ENCODE measurements at regions not wholly inside any gene's neighbourhood (a gene's known extent, or its start where the extent isn't known, plus 50 kb on each side); places are given as distances from the start of the nearest gene placed in this dataset.
"Not testable (repeated sequence)": the region's sequence is repeated elsewhere in the genome, so short reads cannot be mapped to it uniquely, and the experiment has no call there.

GRCh38 chr2:209070262-209070661 is 353.6 kb upstream of the MAP2 start:
- DNase-seq (ENCODE audit: low read depth), result no peak

GRCh38 chr2:209073151-209073550 is 350.7 kb upstream of the MAP2 start:
- DNase-seq (ENCODE audit: low read depth), result no peak

GRCh38 chr2:209074711-209075110 is 349.1 kb upstream of the MAP2 start:
- DNase-seq (ENCODE audit: low read depth), result no peak

- DNase-seq (ENCODE audit: low read depth), result no peak
These were observed 347.7 kb upstream of the MAP2 start for GRCh38 chr2:209076151-209076550.

- no peak for DNase-seq (ENCODE audit: low read depth)
These were observed 337.1 kb upstream of the MAP2 start for GRCh38 chr2:209086761-209087160.

GRCh38 chr2:209091056-209091455 is 332.8 kb upstream of the MAP2 start:
- DNase-seq (ENCODE audit: low read depth), result no peak

- DNase-seq (ENCODE audit: low read depth), result no peak
These were observed 329.6 kb upstream of the MAP2 start for GRCh38 chr2:209094221-209094620.

GRCh38 chr2:209095432-209095831 is 328.4 kb upstream of the MAP2 start:
- no peak for DNase-seq (ENCODE audit: low read depth)

GRCh38 chr2:209097168-209097567 is 326.7 kb upstream of the MAP2 start:
- DNase-seq (ENCODE audit: low read depth), result no peak

GRCh38 chr2:209102319-209102718 is 321.5 kb upstream of the MAP2 start:
- no peak for DNase-seq (ENCODE audit: low read depth)

GRCh38 chr2:209113026-209113425 is 310.8 kb upstream of the MAP2 start:
- DNase-seq (ENCODE audit: low read depth), result no peak

GRCh38 chr2:209114588-209115240 is 309.1 kb upstream of the MAP2 start:
- no peak for DNase-seq (ENCODE audit: low read depth)

- no peak for DNase-seq (ENCODE audit: low read depth)
These were observed 302.2 kb upstream of the MAP2 start for GRCh38 chr2:209121691-209122090.

GRCh38 chr2:209125291-209125690 is 298.6 kb upstream of the MAP2 start:
- DNase-seq (ENCODE audit: low read depth), result no peak

- DNase-seq (ENCODE audit: low read depth), result no peak
These were observed 285.8 kb upstream of the MAP2 start for GRCh38 chr2:209138079-209138478.

- no peak for DNase-seq (ENCODE audit: low read depth)
These were observed 282.7 kb upstream of the MAP2 start for GRCh38 chr2:209141142-209141541.

GRCh38 chr2:209141818-209142217 is 282.0 kb upstream of the MAP2 start:
- DNase-seq (ENCODE audit: low read depth), result no peak

GRCh38 chr2:209145220-209145691 is 278.6 kb upstream of the MAP2 start:
- not testable (repeated sequence) for DNase-seq (ENCODE audit: low read depth)

- no peak for DNase-seq (ENCODE audit: low read depth)
These were observed 277.7 kb upstream of the MAP2 start for GRCh38 chr2:209145941-209146681.

- DNase-seq (ENCODE audit: low read depth), result no peak
These were observed 277.0 kb upstream of the MAP2 start for GRCh38 chr2:209146682-209147320.

- DNase-seq (ENCODE audit: low read depth), result no peak
These were observed 275.9 kb upstream of the MAP2 start for GRCh38 chr2:209147981-209148380.

- DNase-seq (ENCODE audit: low read depth), result no peak
These were observed 262.9 kb upstream of the MAP2 start for GRCh38 chr2:209160800-209161588.

Data from RPMI7951 (cell line).